ENCODE measurements at regions not wholly inside any gene's neighbourhood (a gene's known extent, or its start where the extent isn't known, plus 50 kb on each side); places are given as distances from the start of the nearest gene placed in this dataset.
"Not testable (repeated sequence)": the region's sequence is repeated elsewhere in the genome, so short reads cannot be mapped to it uniquely, and the experiment has no call there.

DNA sequence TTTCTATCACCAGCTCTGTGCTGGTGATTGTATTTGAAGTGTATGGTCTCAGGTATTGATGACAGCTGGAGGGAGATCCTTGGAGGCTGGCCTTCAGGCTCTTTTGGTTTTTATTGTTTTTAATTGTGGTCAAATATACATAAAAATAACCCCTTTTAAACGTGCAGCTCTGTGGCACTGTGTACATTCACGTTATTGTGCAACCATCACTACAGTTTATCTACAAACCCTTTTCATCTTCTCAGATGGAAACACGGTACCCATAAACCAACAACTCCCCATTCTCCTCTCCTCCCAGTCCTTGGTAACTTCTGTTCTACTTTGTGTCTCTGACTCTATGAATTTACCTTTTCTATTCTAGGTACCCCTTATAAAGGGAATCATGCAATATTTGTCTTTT lies 79.3 kb upstream of the ATP8B1 start:
- Histone ChIP-seq H3K79me1 (ENCODE audit: low read length) (no peaks in the 10 kb centered on the region), H3K4me3 (ENCODE audit: low read depth, low read length) (no peak overlapping the region), H2BK12ac (ENCODE audit: low read length) (no peak overlapping the region), H4K91ac (ENCODE audit: low read depth, low read length) (no peak overlapping the region), H3K23ac (ENCODE audit: low read length) (no peak overlapping the region), H3K79me2 (ENCODE audit: control insufficient read depth, insufficient read depth, low read length, poor library complexity) (no peaks in the 10 kb centered on the region), H2BK5ac (ENCODE audit: low read depth, low read length, poor library complexity) (no peak overlapping the region), H2AFZ (ENCODE audit: insufficient read depth, low read length, poor library complexity) (no peak overlapping the region), H2BK120ac (ENCODE audit: insufficient read depth, low read length, poor library complexity) (no peak overlapping the region), H3K14ac (ENCODE audit: low read length) (no peak overlapping the region), H2AK5ac (ENCODE audit: low read length) (no peak overlapping the region), H3K27me3 (ENCODE audit: insufficient read depth, low read length) (no peaks in the 10 kb centered on the region), H3K36me3 (ENCODE audit: control insufficient read depth in 1 of 2, insufficient read depth in 2 of 2, low read length in 2 of 2) (no peaks in the 10 kb centered on the region), H3K9me3 (ENCODE audit: insufficient read depth, low read depth, low read length) (peaks cover 6% of the 10 kb centered on the region), H3K4me2 (ENCODE audit: low read length) (no peak overlapping the region), H3K4ac (ENCODE audit: low read depth, low read length) (no peak overlapping the region), H4K12ac (ENCODE audit: low read depth, low read length) (no peak overlapping the region), H3K4me1 (ENCODE audit: control insufficient read depth in 1 of 2, insufficient read depth in 2 of 2, low read length in 2 of 2) (no peaks in the 10 kb centered on the region), H3K9ac (ENCODE audit: low read length) (no peak overlapping the region), H3K27ac (ENCODE audit: low read depth, low read length) (no peak overlapping the region), H4K8ac (ENCODE audit: low read depth, low read length) (no peak overlapping the region), H3K18ac (ENCODE audit: low read length) (no peak overlapping the region)
- DNase-seq, result no peak
- no CpG with 5 or more reads among the region's 3 CpGs for WGBS (ENCODE audit: extremely low coverage, insufficient coverage, insufficient read length)

DNA sequence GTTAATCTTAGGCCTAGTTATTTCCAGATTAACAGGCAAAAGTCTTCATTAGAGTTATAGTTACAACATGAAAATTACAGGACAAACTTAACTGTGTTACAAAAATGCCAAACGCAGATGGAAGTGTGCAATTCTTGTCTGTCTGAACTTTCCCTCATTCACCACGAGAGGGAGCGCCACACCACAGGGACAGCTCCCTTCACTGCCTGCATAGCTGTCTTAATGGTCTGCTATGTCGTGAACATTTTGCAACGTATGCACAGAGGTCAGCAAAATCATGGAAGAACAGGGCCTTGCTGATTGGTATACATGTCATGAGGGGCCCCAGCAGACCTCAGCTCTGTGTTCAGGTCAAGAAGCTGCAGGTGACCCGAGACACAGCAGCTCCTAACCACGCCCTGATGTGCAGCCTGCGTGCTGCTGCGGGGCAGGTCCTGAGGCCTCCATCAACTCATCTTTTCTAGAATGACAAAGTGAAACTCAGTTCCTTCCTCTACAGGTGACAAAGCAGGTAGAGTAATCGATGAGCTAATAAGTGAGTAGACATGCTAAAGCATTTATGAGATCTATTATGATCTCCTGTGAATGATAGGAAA lies 78.8 kb upstream of the ATP8B1 start:
- H3K4me1 ChIP-seq (ENCODE audit: control insufficient read depth in 1 of 2, insufficient read depth in 2 of 2, low read length in 2 of 2), result no peaks in the 10 kb centered on the region
- H3K4ac ChIP-seq (ENCODE audit: low read depth, low read length), result no peak overlapping the region
- no peak overlapping the region for H3K4me3 ChIP-seq (ENCODE audit: low read depth, low read length)
- no peak overlapping the region for H3K18ac ChIP-seq (ENCODE audit: low read length)
- no peaks in the 10 kb centered on the region for H3K79me2 ChIP-seq (ENCODE audit: control insufficient read depth, insufficient read depth, low read length, poor library complexity)
- no peak overlapping the region for H4K12ac ChIP-seq (ENCODE audit: low read depth, low read length)
- H2BK120ac ChIP-seq (ENCODE audit: insufficient read depth, low read length, poor library complexity), result no peak overlapping the region
- no peak overlapping the region for H4K91ac ChIP-seq (ENCODE audit: low read depth, low read length)
- H3K36me3 ChIP-seq (ENCODE audit: control insufficient read depth in 1 of 2, insufficient read depth in 2 of 2, low read length in 2 of 2), result no peaks in the 10 kb centered on the region
- no peak overlapping the region for H2BK5ac ChIP-seq (ENCODE audit: low read depth, low read length, poor library complexity)
- peaks cover 6% of the 10 kb centered on the region for H3K9me3 ChIP-seq (ENCODE audit: insufficient read depth, low read depth, low read length)
- H3K23ac ChIP-seq (ENCODE audit: low read length), result no peak overlapping the region
- no peaks in the 10 kb centered on the region for H3K27me3 ChIP-seq (ENCODE audit: insufficient read depth, low read length)
- no peak overlapping the region for H3K9ac ChIP-seq (ENCODE audit: low read length)
- peak; percentile 68 to 91 for DNase-seq
- H3K27ac ChIP-seq (ENCODE audit: low read depth, low read length), result no peak overlapping the region
- no peak overlapping the region for H2BK12ac ChIP-seq (ENCODE audit: low read length)
- no peak overlapping the region for H3K4me2 ChIP-seq (ENCODE audit: low read length)
- no peak overlapping the region for H2AK5ac ChIP-seq (ENCODE audit: low read length)
- no peak overlapping the region for H3K14ac ChIP-seq (ENCODE audit: low read length)
- WGBS (ENCODE audit: extremely low coverage, insufficient coverage, insufficient read length), result no CpG with 5 or more reads among the region's 10 CpGs
- H4K8ac ChIP-seq (ENCODE audit: low read depth, low read length), result no peak overlapping the region
- no peak overlapping the region for H2AFZ ChIP-seq (ENCODE audit: insufficient read depth, low read length, poor library complexity)
- no peaks in the 10 kb centered on the region for H3K79me1 ChIP-seq (ENCODE audit: low read length)

DNA sequence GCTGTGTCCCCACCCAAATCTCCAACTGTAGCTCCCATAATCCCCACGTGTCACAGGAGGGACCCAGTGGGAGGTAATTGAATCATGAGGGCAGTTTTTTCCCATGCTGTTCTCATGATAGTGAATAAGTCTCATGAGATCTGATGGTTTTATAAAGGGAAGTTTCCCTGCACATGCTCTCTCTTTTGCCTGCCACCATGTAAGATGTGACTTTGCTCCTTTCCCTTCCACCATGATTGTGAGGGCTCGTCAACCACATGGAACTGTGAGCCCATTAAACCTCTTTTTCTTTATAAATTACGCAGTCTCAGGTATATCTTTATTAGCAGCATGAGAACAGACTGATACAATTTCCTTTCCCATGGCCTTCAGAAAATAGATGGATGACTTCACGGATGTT lies 76.8 kb upstream of the ATP8B1 start:
- H3K9ac ChIP-seq (ENCODE audit: low read length); H2BK120ac ChIP-seq (ENCODE audit: insufficient read depth, low read length, poor library complexity); H3K4ac ChIP-seq (ENCODE audit: low read depth, low read length); H3K14ac ChIP-seq (ENCODE audit: low read length); H3K79me1 ChIP-seq (ENCODE audit: low read length); H2AFZ ChIP-seq (ENCODE audit: insufficient read depth, low read length, poor library complexity); H4K91ac ChIP-seq (ENCODE audit: low read depth, low read length); H4K8ac ChIP-seq (ENCODE audit: low read depth, low read length); H2BK12ac ChIP-seq (ENCODE audit: low read length); H3K27ac ChIP-seq (ENCODE audit: low read depth, low read length); H3K27me3 ChIP-seq (ENCODE audit: insufficient read depth, low read length); H3K4me1 ChIP-seq (ENCODE audit: control insufficient read depth in 1 of 2, insufficient read depth in 2 of 2, low read length in 2 of 2); H3K4me3 ChIP-seq (ENCODE audit: low read depth, low read length); H4K12ac ChIP-seq (ENCODE audit: low read depth, low read length); H3K18ac ChIP-seq (ENCODE audit: low read length); H2AK5ac ChIP-seq (ENCODE audit: low read length); H3K79me2 ChIP-seq (ENCODE audit: control insufficient read depth, insufficient read depth, low read length, poor library complexity); H3K23ac ChIP-seq (ENCODE audit: low read length); H3K4me2 ChIP-seq (ENCODE audit: low read length); DNase-seq; H2BK5ac ChIP-seq (ENCODE audit: low read depth, low read length, poor library complexity); H3K36me3 ChIP-seq (ENCODE audit: control insufficient read depth in 1 of 2, insufficient read depth in 2 of 2, low read length in 2 of 2); H3K9me3 ChIP-seq (ENCODE audit: insufficient read depth, low read depth, low read length): not testable (repeated sequence)
- no CpG with 5 or more reads among the region's 4 CpGs for WGBS (ENCODE audit: extremely low coverage, insufficient coverage, insufficient read length)

DNA sequence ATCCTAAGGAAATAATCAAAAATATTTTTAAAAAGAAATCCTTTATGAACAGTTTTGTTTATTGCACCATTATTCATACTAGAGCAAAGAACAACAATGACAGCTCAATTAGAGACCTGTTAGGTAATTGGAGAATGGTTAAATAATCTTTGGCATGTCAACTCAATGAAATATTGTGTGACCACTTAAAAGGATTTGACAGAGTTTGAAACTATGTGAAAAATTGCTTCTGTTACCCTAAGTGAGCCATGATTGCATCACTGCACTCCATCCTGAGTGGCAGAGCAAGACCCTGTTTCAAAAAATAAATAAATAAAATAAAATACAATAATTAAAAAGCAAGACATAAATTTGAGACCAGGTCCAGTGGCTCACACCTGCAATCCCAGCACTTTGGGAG lies 66.1 kb upstream of the ATP8B1 start:
- Histone ChIP-seq H3K4me2 (ENCODE audit: low read length) (no peak overlapping the region), H2BK12ac (ENCODE audit: low read length) (no peak overlapping the region), H3K9me3 (ENCODE audit: insufficient read depth, low read depth, low read length) (peaks cover 5% of the 10 kb centered on the region), H3K4ac (ENCODE audit: low read depth, low read length) (no peak overlapping the region), H3K14ac (ENCODE audit: low read length) (no peak overlapping the region), H4K8ac (ENCODE audit: low read depth, low read length) (no peak overlapping the region), H3K4me3 (ENCODE audit: low read depth, low read length) (no peak overlapping the region), H3K36me3 (ENCODE audit: control insufficient read depth in 1 of 2, insufficient read depth in 2 of 2, low read length in 2 of 2) (no peaks in the 10 kb centered on the region), H3K27ac (ENCODE audit: low read depth, low read length) (no peak overlapping the region), H2BK120ac (ENCODE audit: insufficient read depth, low read length, poor library complexity) (no peak overlapping the region), H2AK5ac (ENCODE audit: low read length) (no peak overlapping the region), H3K18ac (ENCODE audit: low read length) (no peak overlapping the region), H2AFZ (ENCODE audit: insufficient read depth, low read length, poor library complexity) (no peak overlapping the region), H3K79me1 (ENCODE audit: low read length) (no peaks in the 10 kb centered on the region), H3K4me1 (ENCODE audit: control insufficient read depth in 1 of 2, insufficient read depth in 2 of 2, low read length in 2 of 2) (no peaks in the 10 kb centered on the region), H3K79me2 (ENCODE audit: control insufficient read depth, insufficient read depth, low read length, poor library complexity) (no peaks in the 10 kb centered on the region), H4K12ac (ENCODE audit: low read depth, low read length) (no peak overlapping the region), H3K27me3 (ENCODE audit: insufficient read depth, low read length) (no peaks in the 10 kb centered on the region), H3K9ac (ENCODE audit: low read length) (no peak overlapping the region), H2BK5ac (ENCODE audit: low read depth, low read length, poor library complexity) (no peak overlapping the region), H3K23ac (ENCODE audit: low read length) (no peak overlapping the region), H4K91ac (ENCODE audit: low read depth, low read length) (no peak overlapping the region)
- no peak for DNase-seq
